Inflammatory macrophage (primary cell): ENCODE measurements at regions not wholly inside any gene's neighbourhood (a gene's known extent, or its start where the extent isn't known, plus 50 kb on each side); places are given as distances from the start of the nearest gene placed in this dataset.
"Not testable (repeated sequence)": the region's sequence is repeated elsewhere in the genome, so short reads cannot be mapped to it uniquely, and the experiment has no call there.

Source experiments
- DNase-seq, 2 donors: peaks; one replicate each; pipeline ENCODE4 v3.0.0-alpha.2; 2020 to 2022

DNA sequence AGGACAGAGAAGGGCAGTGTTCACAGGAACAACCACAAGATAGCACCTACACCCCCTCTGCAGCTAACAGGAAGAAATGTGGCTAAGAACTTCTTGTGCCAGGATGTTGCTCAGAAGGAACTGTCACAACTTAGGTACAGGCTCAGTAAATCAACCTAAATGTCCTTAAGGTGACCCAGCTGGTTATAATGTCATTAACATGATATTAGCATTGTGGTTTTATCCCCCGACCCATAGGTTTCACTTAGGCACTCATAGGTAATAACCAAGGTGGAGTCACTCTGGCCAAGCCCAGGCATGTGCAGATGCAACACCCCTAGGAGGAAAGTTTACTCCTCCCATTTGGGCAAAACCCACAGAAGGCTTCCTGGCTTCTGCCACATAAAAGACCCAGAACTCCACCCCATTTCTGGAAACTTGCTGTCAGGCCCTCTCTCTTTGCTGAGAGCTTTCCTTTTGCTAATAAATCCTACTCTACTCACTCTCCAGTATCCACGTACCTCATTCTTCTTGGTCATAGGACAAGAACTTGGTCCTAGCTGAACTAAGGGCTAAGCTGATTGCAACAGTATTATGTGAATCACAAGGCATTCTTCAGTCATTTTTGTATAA lies 951.3 kb downstream of the SLITRK5 start:
- DNase-seq: no peak

DNA sequence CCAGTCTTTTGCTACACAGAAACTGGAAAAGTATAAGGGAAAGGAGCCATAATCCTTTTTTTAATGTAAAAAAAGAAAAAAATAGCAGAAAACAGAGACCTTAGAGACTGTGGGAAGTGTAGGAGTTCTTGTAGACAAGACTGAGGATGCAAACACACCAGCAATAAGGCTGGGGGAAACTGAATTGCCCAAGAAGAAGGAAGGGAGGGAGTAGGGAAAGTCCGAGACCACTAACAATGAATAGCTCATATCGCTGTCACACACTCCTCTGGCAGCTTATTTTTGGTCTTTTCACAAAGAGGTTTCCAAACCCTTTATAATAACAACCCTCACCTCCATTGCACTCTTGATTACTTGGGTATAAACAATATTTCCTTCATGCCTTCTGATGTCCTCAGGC lies 952.0 kb downstream of the SLITRK5 start:
- DNase-seq: no peak

DNA sequence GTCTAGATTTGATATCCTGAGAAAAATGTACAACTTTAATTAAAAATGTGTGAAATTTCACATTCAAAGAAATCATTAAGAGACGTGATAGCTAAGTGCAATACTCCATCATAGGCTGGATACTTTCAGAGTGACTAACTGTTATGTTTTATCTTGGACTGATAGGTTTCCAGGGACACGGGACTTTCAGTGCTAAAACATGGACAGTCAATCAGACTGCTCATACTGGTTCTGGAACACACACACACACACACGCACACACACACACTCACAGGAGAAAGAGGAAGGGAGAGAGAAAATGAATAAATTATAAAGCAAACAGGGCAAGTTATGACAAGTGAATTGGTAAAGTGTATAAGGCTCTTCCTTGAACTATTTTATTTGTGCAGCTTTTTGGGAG lies 955.9 kb downstream of the SLITRK5 start:
- DNase-seq: no peak

DNA sequence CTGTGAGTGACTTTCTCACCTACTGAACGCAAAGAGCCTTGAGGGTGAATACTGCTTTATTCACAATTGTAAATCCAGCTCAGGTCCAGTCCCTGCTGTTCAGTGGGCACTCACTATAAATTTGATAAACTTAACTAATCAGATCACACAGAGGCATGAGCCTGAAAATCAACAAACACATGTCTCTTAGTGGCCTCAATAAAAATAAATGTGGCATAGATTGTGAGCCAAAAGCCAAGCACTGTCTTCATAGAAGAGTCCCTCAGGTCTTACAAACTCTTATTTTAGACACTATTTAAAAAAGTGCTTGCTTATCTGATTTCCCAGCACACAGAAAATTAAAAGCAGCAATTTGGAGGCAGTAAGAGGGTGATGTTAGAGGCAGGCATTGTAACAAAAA lies 957.7 kb downstream of the SLITRK5 start:
- DNase-seq: no peak

DNA sequence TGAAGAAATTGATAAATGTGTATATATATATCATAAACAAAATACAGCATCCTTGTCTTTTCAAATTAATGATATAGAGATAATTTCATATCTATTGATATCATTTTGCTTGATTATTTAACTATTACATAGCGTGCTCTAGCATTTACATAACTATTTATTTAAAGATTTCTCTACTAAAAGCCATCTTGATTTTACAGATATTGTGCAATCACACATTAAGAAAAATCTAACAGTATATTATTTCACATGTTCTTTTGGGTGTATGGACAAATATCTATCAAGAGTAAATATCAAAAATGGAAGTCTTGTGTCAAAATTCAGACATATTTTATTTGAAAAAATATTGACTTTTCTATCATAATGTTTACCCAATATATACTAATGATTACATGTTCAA lies 966.8 kb downstream of the SLITRK5 start:
- DNase-seq: no peak

DNA sequence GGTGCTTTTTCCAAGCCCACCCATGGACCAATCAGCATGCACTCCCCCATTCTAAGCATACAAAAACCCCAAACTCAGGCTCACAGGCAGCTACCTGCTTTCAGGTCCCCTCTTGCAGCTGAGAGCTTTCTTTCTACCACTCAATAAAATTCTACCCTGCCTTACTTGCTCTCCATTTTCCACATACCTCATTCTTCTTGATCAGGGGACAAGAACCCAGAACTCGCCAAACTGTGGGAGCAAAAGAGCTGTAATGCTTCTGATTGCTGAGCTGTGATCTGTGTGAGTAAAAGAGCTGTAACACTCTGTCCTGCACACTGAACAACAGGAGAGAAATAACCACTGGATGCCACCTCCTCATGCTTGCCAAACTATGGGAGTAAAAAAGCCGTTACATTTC lies 972.1 kb downstream of the SLITRK5 start:
- no peak for DNase-seq

DNA sequence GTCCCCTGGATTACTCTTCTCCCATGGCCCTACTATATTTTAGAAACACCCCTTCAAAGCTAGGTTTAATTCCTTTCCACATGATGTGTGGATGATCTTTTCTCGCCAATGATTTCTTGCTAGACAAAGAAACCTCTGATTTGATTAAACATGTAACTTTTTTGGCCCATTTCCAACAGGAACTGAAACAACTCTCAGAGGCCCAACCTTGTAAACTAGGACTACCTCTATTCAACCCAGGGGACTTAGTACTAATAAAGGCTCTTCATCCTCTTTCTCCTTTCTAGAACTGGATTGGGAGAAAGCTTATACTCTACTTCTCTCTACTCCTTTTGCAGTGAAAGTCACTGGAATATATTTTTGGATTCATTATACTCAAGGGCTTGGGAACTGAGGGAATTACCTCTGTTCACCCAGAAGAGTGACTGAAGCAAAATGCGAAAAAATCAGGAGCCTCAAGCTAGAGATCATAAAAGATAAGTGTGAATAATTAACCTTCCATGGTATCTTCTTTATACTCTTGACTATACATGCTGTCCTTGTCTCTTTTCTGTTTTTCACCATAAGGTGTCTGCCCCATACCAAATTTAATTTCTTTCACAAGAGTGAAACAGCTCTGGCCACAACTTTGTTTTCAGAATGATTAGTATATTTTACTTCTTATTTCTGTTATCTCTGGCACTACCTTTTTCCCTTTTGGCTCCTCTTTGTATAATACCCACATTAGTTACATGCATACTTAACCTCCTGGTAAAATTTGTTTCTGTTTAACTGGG lies 977.6 kb downstream of the SLITRK5 start:
- DNase-seq: no peak

DNA sequence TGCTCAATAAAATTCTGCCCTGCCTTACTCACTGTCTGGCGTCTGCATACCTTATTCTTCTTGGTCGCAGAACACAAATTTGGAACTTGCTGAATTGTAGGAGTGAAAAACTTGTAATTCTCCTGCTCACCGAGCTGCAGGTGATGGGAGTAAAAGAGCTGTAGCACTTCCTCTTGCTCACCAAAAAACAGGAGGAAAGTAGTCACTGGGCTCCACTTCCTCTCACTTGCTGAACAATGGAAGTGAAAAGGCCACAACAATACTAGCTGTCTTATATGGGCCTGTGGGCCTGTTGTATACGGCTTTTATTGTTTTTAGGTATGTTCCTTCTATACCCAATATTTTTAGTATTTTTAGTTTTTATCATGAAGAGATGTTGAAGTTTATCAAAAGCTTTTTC lies 978.7 kb downstream of the SLITRK5 start:
- DNase-seq: no peak

DNA sequence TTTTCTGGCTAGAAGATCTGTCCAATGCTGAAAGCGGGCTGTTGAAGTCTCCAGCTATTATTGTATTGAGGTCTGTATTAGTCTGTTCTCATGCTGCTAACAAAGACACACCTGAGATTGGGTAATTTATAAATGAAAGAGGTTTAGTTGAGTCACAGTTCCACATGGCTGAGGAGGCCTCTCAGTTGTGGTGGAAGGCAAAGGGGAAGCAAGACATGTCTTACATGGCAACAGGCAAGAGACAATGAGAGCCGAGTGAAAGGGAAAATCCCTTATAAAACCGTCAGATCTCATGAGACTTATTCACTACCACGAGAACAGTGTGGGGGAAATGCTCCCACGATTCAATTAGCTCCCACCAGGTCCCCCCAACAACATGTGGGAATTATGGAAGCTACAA lies 980.4 kb downstream of the SLITRK5 start:
- DNase-seq: no peak

DNA sequence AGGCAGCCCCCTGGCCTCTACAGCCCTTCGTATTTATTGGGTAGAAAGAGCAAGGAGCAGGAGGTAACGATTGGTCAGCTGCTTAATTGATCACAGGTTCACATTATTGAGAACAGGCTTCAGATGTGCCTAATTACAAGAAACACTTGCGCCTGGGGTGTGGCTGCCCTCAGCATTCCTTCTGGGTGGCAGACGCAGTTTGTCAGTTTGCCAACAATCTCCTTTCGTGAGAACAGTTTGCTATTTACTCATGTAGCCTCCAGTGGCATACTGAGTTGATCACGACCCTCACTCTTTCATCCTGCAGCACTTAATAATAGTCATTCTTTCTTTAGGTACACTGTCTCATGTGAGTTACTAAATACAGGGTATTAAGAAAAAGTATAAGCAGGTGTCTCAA lies 985.6 kb downstream of the SLITRK5 start:
- no peak for DNase-seq

DNA sequence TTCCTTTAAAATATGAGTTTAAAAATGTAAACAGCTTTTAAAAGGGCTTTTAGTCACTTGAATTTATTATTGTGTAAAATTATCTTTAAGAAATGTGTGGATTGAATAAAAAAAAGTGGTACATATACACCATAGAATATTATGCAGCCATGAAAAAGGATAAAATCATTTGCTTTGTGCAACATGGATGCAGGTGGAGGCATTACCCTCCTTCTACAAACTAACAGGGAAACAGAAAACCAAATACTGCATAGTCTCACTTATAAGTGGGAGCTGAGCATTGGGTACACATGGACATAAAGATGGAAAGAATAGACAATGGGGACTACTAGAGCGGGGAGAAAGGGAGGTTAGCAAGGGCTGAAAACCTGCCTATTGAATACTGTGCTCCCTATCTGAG lies 999.3 kb downstream of the SLITRK5 start:
- no peak for DNase-seq

DNA sequence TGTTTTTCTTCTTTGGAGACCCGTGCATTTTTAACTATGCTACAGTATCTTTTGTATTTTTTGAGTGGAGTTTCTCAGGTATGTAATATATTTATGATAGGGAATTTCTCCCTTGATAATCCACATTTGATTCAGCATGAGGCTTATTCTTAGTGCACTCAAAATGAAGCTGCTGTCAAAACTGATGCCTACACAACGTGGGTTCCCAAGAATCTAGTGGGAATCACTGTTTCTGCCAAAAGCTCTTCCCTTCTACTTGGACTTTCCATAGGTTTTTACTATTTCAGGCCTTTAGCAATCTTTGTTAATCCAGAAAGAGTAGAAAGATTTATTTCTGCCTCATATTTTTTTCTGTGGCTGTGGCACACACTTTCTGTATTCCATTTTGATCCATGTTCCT lies 1003.7 kb downstream of the SLITRK5 start:
- no peak for DNase-seq

DNA sequence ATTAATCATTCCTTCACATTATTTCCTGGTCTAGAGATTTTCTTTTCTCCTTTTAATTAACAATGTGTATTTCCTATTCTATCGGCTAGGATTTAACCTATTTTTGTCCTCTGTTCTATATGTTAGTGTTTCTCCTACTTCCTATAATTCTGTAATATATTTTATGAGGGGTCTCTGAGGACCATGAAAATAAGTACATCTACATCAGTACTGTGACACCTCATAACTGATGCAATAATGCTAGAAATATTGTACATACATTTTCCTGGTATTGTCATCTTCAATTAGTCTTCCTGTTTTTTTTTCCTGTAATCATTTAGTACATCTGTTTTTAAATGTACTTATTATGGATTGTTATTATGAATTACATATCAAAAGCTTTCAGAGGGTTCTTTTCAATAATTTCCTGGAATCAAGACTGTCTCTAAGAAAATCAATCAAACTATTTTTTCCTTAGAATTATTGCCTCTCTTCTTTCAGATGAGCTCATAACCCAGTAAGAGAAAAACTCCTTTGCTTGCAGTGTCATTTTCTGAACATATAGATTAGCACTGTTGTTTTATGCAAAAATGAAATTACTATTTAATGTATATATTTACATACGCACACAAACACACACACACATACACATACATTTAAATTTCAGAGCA lies 1004.3 kb downstream of the SLITRK5 start:
- no peak for DNase-seq

DNA sequence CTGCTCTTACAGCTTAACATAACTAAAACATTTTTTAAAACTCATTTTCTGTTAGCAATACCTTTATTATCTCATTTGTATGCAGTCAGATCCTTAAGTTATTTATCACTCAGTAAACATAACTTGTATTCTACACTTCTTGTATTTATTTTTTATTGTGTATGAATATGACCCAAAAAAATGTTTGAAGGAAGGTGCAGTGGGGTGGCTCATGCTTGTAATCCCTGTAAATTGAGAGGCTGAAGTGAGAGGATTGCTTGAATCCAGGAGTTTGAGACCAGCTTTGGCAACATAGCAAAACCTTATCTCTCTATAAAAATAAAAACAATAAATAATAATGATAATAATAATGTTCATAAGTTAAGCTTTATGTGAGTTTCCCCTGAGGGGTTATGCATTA lies 1004.8 kb downstream of the SLITRK5 start:
- DNase-seq: no peak

DNA sequence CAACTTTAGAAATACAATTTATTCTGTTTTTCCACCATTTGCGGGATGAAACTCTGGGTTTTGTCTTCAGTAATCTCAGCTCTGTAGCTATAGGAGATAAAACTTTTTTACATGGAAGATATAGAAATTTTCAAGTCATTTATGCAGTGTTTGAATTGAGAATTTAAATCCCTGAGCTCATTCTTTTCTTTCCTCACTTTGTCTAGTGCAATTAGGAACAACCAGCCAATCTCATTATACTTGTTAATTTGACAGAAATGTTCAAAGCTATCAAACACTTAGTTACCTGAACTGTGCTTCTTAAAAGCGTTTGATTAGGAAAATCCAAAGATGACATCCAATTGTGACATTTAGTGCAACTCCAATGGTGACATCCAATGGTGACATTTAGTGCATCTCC lies 1014.3 kb downstream of the SLITRK5 start:
- no peak for DNase-seq

DNA sequence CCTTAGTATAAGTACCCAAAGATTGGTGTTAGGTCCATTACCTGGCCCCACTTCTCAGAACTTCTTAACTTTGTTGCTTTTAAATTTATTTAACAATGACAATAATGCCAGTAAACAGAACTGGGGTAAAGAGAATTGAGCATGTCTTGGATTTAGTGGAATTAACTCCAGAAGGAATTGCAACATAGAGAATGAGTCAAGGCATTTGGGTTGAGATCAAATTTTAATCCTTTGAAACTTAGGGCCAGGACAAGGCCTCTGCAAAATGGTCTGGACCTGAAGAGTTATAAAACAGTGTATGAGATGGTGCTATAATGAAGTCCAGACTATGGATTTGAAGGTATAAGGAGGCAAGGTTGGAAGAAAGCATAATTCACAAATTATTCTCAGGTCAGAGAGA lies 1030.4 kb downstream of the SLITRK5 start:
- no peak for DNase-seq

DNA sequence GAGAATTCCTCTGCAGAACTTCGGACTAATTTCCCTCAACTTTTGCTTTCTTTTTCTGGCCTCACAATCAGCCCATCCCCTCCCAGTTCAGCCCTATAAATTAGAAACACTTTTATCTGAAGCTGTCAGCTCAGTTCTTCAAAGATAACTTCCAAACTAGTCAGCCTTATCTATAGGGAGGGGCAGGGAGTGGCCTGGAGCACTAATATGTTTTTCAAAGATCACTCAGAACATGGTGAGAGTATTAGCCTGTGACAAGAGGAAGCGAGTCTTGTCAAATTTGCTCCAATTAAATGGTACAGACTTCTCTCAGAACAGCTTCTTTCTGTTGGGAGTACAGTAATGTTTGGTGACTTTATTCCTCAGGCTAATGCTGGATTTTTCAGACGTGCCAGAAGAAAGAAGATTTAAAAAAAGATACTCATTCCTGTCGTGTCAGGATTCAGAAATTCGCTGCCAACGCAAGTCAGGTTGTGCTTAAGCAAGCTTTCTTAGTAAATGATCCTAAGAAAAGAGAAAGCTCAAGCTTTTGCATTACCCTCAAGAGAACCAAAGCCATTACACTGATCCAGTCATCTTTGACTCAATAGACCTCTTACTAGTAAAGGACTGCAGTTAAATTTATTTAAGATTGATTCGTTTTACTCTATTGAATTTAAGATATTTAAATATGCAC lies 1033.6 kb downstream of the SLITRK5 start:
- no peak for DNase-seq

DNA sequence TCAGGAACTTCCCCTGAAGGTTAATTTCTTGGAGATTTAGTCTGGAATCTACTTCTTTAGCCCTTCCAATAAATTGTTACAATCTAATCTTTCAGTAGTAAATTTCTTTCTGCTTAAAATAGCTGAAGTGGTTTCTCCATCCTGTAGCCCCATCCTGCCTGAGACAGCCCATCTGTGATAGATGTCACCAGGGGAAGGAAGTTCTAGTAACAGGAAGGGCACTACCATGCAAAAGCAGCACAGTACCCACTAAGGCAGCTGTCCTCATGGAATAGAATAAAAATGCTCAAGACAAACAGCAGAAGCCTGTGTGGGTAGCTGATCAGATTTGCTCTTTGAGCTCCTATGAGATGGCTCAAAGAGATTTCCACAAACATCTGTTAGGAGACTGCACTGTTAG lies 1036.5 kb downstream of the SLITRK5 start:
- DNase-seq: no peak

DNA sequence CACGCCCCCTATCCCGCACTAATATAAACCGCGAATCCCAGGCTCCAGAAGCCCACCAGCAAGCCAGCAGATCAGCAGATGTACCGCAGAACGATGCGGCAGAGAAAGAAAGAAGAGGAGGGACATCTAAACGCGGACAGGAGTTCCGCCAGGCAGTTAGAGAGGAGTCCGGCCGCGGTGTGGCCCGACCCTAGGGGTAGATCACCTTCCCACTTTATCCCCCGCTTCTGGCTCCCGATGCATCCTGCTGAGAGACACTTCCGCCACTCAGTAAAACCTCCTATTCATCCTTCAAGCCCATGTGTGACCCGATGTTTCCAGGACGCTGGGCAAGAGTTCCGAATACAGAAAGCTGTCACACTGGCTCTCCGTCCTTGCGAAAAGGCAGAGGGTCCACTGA lies 1046.8 kb downstream of the SLITRK5 start:
- DNase-seq: no peak

DNA sequence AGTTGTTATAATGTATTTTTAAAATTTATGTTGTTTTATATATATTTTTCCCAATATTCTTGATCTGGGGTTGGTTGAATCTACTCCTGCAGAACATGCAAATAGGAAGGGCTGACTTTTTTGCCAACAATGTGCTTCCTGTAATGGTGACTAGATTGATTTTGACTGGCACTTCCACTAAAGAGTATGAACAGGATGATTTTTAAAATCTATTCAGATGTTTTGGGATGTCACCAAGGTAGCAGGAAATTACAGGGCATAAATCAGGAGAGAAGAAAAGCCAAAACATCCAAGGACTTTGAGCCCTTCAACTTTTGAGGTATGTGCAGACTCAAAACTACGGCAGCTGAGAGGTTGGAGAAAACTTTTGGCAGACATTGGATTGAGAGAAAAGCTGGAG lies 1047.6 kb downstream of the SLITRK5 start:
- DNase-seq: no peak

DNA sequence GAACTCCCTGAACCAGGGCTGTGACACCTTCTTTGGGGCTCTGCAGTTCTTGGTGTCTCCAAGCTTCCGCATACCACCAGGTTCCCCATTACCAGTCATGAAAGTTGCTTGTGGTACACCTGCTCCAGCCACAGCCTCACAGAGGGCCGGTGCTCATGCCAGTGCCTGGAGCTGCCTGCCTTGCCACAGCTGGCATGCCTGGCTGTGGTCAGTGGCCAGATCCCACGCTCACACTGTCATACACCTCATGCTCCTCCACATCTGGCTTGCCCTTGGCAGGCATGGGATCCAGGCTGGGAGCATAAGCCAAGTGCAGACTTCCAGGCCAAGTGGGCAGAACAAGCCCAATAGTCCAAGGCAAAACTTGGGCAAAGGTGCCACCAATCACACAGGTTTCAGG lies 1054.9 kb downstream of the SLITRK5 start:
- DNase-seq: no peak

DNA sequence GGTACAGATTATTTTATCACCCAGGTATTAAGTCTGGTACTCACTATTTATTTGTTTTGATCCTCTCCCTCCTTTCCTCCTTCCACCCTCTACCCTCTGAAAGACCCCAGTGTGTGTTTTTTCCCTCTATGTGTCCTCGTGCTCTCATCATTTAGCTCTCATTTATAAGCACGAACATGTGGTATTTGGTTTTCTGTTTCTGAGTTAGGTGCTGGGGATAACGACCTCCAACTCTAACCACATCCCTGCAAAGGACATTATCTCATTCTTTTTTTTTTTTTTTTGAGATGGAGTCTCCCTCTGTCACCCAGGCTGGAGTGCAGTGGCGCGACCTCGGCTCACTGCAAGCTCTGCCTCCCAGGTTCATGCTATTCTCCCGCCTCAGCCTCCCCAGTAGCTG lies 1056.1 kb downstream of the SLITRK5 start:
- not testable (repeated sequence) for DNase-seq

DNA sequence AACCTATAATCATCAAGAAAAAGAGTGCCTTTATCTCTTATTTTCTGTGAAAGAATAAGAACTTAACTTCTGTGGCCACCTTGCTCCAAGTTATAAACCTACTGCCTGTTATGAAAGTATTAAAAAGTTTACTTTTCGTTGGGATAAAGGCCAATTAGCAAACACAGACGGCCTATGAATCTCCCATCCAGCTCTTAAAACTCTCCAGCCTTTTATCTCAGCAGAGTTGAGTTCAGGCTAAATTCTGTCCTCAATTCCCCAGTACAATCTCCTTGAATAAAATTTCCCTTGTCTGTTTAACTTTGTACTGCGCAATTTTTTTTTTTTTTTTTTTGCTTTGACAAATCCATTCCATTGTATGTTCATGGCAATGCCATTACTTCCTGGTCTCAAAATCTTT lies 1058.4 kb downstream of the SLITRK5 start:
- DNase-seq: no peak

DNA sequence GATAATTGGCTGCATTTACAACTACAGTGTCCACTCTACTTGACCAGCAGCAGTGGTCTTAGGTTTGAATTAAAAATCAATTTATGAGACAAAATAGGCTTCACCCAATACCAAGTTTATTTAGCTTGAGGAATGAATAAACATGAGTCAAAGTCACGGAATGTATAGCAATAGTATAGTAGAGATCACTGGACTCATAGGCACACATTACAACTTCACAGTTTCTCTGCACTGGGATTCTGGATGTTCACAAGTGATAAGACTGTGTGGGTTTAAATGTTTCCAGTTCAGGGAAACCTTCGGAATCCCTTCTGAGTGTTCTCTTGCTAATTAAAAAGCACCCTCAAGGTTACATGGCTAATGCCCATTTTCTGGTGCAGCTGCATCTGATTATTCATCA lies 1064.9 kb downstream of the SLITRK5 start:
- DNase-seq: no peak
